HL-60/S4 (cell line): ENCODE measurements at regions not wholly inside any gene's neighbourhood (a gene's known extent, or its start where the extent isn't known, plus 50 kb on each side); places are given as distances from the start of the nearest gene placed in this dataset.

Source experiments
- in situ Hi-C: fragments of 300-500 bp; cut with MboI; formaldehyde crosslinking; loops from 2 replicates; pipeline ENCODE4 v1.14.3; 2022; ENCODE audit warnings: low sequenced_read_pairs

- in situ Hi-C loops: no loop called here
These were observed 211.0 kb downstream of the SH3BP4 start for GRCh38 chr2:235162837-235163197.

DNA sequence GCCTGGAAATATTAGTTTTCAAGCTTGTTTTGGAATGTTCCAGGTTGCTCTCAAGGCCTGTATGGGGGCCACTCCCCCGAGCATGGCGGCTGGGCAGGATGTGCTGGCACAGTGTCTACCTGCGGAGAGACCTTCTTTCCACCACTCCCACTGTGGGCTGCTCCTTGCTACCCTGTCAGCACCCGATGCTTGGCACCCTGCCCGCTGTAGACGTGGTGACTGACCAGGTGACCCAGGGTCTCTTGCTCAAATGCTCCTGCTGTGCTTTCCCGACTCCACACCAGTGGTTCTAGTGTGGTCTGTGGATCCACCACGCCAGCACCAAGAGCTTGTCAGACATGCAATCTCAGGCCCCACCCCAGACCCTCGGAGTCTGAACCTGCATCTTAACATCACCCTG, 213.3 kb downstream of the SH3BP4 start:
- in situ Hi-C loops: no loop called here

DNA sequence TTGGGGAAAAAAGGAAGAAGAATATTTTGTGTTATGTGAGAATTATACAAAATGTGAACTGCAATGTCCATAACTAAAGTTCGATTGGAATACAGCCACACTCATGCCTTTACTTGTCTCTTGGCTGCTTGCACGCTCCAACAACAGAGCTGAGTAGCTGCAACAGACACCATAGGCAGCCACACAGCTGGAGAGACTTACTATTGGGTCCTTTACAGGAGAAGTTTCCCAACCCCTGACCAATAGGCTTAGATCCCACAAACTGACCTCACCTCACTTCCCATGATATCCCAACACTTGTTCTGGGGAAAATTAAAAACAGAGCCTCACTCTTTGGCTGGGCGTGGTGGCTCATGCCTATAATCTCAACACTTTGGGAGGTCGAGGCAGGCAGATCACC, 213.8 kb downstream of the SH3BP4 start:
- in situ Hi-C loops: no loop called here

DNA sequence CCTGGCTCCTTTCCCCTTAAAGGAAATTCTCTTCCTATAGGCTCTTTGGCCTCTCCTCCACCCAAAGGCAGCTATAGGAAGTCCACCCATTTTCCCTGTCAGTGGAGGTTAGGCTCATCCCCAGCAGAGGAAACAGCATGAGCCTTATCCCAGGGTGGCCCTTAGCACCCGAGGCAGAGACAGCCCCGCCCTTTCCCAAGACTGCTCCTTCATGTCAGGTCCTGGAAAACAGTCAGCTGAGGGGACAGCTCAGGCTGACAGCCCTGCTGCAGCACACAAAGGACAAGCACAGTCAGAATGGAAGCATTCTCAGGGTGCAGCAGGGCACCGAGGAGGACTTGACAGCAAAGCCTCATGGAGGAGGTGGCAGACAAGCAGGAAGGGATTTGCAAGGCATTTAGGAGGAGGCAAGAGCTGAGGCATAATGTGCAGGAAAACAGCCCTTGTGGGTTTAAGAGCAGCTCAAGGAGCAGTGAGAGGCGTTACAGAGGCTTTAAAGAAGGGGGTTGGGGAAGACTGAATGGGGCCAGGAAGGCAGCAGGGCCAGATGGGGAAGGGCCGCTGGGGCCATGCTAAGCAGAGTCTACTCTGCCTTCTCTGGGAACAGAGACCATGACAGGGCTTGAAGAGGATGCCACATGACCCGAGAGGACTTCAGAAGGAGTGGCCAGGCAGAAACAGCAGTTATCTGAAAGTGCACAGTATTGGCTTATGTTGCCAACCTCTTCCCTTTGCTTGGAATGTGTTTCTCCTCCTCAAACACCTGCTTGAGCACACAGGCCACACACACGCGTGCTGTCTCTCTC, 216.6 kb downstream of the SH3BP4 start:
- in situ Hi-C loops: no loop called here

DNA sequence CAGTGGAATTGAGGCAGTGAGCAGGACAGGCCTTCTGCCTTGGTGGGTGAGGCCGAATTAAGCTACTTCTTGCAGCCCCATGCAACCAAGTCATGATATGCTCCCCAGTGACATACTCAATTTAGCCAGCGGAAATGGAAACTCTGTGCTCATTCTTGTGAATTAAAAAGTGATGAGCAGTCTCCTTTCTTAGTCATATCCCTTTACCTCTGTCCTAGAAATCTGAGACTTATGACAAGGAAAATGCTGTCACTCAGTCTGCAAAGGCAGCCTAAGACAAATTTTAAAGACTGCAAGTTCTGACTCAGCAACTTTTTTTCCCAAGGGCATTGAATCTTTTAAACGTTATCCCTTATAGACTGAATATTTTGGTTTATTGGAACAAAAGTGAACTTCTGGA, 218.2 kb downstream of the SH3BP4 start:
- in situ Hi-C loops: no loop called here

DNA sequence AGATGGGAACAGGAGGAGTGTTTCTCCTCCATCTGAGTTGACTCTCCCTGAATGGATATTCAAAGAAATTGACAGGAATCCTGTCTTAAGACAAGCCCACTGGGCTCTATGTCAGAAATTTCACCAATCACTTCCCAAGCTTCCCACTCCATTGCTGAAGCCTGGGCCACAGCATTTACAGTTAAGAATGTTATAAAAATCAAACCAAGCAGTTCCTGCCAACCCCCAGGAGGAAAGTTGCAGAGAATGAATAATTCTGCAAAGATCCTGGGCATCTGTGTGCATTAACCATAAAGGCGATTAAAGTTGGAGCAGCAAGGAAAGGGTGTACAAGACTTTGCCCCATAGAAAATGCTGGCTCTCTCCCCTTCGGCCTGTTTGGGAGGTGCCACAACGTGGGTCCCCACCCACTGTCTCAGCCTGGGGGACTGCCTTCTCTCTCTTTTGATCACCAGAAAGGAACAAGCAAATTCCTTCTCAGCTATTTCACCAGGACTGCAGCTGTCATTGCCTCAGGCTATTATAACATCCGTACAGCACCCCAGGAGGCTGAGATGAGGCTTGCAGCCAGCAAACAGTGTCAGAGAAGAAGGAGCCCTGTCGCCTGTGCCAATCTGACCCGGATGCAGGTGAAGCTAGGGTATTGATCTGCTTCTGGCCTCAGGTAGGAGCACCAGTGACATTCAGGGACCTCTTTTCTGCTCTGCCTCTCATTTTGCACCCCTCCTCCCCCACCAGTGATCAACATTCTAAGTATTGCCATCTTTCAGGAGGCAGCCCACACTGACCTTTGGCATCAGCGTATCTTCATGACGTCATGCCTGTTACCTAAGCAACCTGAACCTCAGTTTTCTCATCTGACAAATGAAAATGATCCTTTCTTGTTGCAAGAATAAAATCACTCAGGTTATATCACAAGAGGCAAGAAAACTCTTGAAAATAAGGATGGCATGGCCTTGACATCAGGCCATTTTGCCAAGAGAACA, 219.0 kb downstream of the SH3BP4 start:
- in situ Hi-C loops: no loop called here

DNA sequence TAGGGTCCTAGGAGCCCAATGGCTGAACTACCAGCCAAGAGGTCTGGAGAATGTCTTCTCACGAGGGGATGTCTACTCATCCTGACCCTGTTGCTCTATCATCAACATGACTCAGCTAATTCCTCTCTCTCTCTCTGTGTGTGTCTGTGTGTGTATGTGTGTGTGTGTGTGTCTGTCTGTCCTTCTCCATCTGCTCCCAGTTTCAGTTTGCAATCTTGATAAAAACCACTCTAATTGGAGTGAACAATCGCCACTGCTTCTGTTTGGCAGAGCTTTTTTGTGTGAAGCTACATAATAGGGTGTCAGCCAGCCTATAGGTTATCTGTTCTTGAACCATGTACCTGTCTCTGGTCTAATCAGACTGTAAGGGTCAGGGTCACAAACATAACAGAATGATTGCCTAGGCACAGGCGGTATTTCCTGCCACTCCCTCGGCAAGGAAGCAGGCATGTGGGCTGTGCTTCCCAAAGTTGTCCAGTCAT, 219.8 kb downstream of the SH3BP4 start:
- in situ Hi-C loops: no loop called here

DNA sequence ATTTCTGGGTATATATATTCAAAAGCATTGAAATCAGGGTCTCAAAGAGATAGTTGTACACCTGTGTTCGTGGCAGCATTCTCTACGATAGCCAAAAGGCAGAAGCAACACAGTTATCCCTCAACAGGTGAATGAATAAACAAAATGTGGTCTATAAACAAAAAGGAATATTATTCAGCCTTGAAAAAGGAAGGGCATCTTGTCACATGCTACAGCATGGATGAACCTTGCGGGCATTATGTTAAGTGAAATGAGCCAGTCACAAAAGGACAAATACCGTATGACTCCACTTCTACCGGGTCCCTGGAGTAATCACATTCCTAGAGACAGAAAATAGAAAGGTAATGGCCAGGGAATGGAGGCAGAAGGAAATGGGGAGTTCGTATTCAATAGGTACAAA, 228.8 kb downstream of the SH3BP4 start:
- in situ Hi-C loops: no loop called here

GRCh38 chr2:235183786-235184185, 232.0 kb downstream of the SH3BP4 start:
- in situ Hi-C loops: no loop called here

DNA sequence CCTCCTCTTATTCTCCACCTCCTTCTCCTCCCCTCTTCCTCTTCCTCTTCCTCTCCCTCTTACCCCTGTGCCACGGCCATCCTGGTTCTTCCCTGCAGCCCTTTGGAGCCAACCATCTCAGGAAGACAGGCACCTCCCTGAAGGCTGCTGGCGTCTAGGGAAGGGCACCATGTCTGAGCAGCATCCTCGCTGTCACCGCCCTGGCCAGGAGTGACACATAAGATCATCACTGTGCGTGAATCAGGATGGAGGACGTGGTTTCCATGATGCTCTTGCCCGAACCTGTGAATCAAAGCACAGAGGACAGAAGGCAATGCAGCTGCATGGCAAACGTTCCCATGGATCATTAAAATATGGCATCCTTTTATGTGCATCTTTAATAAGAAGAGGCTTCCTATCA, 236.0 kb downstream of the SH3BP4 start:
- in situ Hi-C loops: no loop called here

DNA sequence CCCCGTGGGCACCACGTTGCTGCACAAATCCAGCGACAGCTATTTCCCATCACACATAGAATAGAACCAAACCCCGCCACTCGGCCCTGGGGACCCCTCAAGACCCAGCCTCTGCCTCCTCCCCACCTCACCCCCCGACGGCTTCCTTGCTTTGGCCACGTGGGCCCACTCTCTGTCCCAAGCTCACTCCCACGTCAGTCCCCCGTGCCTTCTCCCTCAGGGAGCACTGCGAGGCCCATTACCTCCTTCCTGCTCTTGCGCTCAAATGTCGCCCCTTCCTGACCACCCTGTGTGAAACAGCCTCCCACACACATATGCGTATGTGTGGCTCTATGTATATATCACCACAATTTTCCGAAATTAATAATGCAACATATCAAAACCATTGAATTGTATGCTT, 239.7 kb downstream of the SH3BP4 start:
- in situ Hi-C loops: no loop called here

- in situ Hi-C loops: no loop called here
These were observed 240.2 kb downstream of the SH3BP4 start for GRCh38 chr2:235191978-235192377.

- in situ Hi-C loops: no loop called here
These were observed 242.5 kb downstream of the SH3BP4 start for GRCh38 chr2:235194351-235194750.

DNA sequence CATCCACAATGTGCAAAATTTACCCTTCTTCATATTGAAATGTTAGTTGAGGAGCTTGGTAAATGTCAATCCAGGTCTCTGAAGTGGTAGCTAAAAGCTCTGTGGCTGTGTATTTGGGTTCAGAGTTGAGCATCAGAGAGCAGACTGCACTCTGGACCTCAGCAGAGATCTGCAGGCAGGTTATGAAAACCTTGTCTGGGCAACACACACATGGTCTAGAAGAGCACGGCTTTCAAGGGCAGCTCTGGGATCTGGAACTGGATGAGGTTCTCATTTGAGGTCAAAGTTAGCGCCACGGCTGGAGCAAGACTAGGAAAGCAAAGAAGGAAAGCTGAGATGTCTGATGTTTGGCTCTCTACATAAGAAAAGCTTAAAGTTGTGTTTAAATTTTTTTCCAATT, 243.0 kb downstream of the SH3BP4 start:
- in situ Hi-C loops: no loop called here

DNA sequence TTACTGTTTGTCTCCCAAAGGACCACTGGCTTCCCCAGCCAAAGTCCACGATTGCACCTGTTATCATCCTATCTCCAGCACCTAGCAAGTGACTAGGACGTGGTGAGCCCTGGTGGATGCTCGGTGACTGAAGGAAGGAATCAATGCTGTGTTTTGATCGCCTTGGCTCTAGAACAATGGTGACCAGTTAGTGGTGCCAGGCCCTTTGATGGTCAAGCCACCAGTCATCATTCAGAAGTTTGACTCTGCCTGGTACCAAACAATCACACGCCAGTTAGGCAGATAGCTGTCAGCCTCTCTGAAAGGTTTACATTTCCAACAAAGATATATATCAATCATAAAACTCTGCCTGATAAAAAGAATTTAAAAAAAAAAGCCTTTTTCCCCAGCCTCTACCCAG, 244.1 kb downstream of the SH3BP4 start:
- in situ Hi-C loops: no loop called here

GRCh38 chr2:235199128-235199527, 247.3 kb downstream of the SH3BP4 start:
- in situ Hi-C loops: no loop called here

DNA sequence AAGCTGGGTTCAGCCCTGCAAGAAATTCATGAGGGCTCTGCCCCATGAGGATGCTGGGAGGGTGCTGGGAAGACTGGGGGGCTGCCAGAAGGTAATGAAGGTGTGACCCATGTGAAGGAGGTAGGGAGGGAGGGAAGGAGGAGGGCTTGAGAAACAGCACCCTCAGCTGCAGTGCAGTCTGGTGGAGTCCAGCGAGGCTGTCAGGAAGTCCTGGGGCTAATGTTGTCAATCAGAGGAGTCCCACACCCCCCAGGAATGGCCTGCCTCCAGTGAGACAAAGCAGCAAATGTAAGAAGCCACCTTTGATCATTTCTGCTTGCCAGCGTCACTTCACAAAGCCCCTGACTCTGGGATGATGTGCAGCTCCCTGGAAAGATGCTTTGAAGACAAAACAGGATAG, 248.4 kb downstream of the SH3BP4 start:
- in situ Hi-C loops: no loop called here

DNA sequence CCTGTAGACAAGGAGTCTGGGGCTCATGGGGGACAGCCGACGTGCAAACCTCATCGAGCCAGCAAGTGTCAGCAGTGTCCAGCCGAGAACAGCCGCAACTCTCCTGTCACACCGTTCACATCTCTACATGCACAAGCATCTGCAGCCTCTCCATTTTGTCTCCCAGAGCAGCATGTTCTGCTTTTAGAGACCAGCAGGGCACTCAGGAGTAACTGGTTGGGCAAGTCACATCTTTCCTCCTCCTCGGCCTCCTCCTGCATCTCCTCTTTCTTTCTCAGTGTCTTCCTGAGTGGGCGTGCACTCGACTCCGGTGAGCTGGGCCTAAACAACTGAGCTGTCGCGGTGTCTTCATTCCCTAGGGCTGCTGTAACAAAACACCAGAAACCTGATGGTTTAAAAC, 249.9 kb downstream of the SH3BP4 start:
- in situ Hi-C loops: no loop called here

GRCh38 chr2:235204948-235205347, 253.1 kb downstream of the SH3BP4 start:
- in situ Hi-C loops: no loop called here

- in situ Hi-C loops: no loop called here
These were observed 254.6 kb downstream of the SH3BP4 start for GRCh38 chr2:235206399-235206798.

DNA sequence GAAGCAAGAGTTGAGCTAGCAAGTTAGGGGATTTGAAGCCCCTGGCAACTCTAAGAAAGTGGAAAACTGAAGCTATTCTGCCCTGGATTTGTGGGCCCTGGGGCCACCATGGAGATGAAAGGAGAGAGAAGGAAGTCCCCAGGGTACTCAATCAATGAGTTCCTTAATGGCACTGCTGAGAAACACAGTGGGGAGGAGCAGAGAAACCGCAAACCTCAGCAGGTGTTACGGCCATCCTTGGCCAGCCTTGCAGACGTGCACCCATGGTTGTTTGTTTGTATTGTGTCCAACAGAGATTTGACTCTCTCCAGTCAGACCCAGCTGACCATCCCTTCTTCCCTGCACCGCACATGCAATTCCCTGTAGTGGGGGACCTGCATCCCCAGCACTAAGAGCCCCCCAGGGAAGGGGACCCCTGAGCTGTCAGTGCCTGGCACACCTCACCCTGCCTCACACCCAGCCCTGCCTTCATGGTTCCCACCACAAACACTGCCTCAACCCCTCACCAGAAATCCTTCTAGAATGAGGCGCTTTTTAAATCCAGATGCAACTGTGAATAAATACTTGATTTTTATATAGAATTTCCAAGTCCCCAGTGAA, 255.3 kb downstream of the SH3BP4 start:
- in situ Hi-C loops: no loop called here
